22Rv1 (cell line): ENCODE measurements at regions not wholly inside any gene's neighbourhood (a gene's known extent, or its start where the extent isn't known, plus 50 kb on each side); places are given as distances from the start of the nearest gene placed in this dataset.

Experiments used
- CTCF ChIP-seq: fragments of 450-650 bp; IDR thresholded peaks from 2 replicates; pipeline ENCODE4 v1.5.1; 2017; ENCODE audit warnings: mild to moderate bottlenecking
- ZFX ChIP-seq: fragments of 450-650 bp; IDR thresholded peaks from 2 replicates; pipeline ENCODE4 v1.6.1; 2017; ENCODE audit warnings: antibody characterized with exemption, borderline replicate concordance

GRCh38 chr20:60238992-60239660 lies 280.9 kb downstream of the CDH26 start:
- no peak for TF ChIP-seq CTCF
- no peak for TF ChIP-seq ZFX
